ENCODE measurements at regions not wholly inside any gene's neighbourhood (a gene's known extent, or its start where the extent isn't known, plus 50 kb on each side); places are given as distances from the start of the nearest gene placed in this dataset.
"Not testable (repeated sequence)": the region's sequence is repeated elsewhere in the genome, so short reads cannot be mapped to it uniquely, and the experiment has no call there.

- no peak for DNase-seq (ENCODE audit: low read depth)
Observed at GRCh38 chr18:76634564-76634963, 139.5 kb upstream of the ZNF516 start.

GRCh38 chr18:76633588-76634269, 138.7 kb upstream of the ZNF516 start:
- DNase-seq (ENCODE audit: low read depth) = no peak

- no peak for DNase-seq (ENCODE audit: low read depth)
Observed at GRCh38 chr18:76627444-76627843, 132.4 kb upstream of the ZNF516 start.

- no peak for DNase-seq (ENCODE audit: low read depth)
Observed at GRCh38 chr18:76626991-76627390, 131.9 kb upstream of the ZNF516 start.

- DNase-seq (ENCODE audit: low read depth) = no peak
Observed at GRCh38 chr18:76622651-76623050, 127.6 kb upstream of the ZNF516 start.

- DNase-seq (ENCODE audit: low read depth) = no peak
Observed at GRCh38 chr18:76621782-76622495, 126.9 kb upstream of the ZNF516 start.

GRCh38 chr18:76621226-76621625, 126.2 kb upstream of the ZNF516 start:
- no peak for DNase-seq (ENCODE audit: low read depth)

- DNase-seq (ENCODE audit: low read depth) = peak; percentile 2
Observed at GRCh38 chr18:76620321-76621170, 125.5 kb upstream of the ZNF516 start.

GRCh38 chr18:76619621-76620315, 124.7 kb upstream of the ZNF516 start:
- no peak for DNase-seq (ENCODE audit: low read depth)

GRCh38 chr18:76619261-76619620, 124.2 kb upstream of the ZNF516 start:
- no peak for DNase-seq (ENCODE audit: low read depth)

GRCh38 chr18:76618721-76619120, 123.7 kb upstream of the ZNF516 start:
- no peak for DNase-seq (ENCODE audit: low read depth)

GRCh38 chr18:76616373-76616772, 121.3 kb upstream of the ZNF516 start:
- DNase-seq (ENCODE audit: low read depth) = no peak

- DNase-seq (ENCODE audit: low read depth) = no peak
Observed at GRCh38 chr18:76615065-76615733, 120.2 kb upstream of the ZNF516 start.

- no peak for DNase-seq (ENCODE audit: low read depth)
Observed at GRCh38 chr18:76613755-76614120, 118.7 kb upstream of the ZNF516 start.

- DNase-seq (ENCODE audit: low read depth) = no peak
Observed at GRCh38 chr18:76613053-76613754, 118.2 kb upstream of the ZNF516 start.

GRCh38 chr18:76611750-76612045, 116.7 kb upstream of the ZNF516 start:
- not testable (repeated sequence) for DNase-seq (ENCODE audit: low read depth)

GRCh38 chr18:76610933-76611749, 116.1 kb upstream of the ZNF516 start:
- no peak for DNase-seq (ENCODE audit: low read depth)

- no peak for DNase-seq (ENCODE audit: low read depth)
Observed at GRCh38 chr18:76610012-76610411, 115.0 kb upstream of the ZNF516 start.

GRCh38 chr18:76605341-76605929, 110.4 kb upstream of the ZNF516 start:
- DNase-seq (ENCODE audit: low read depth) = no peak

GRCh38 chr18:76604935-76605240, 109.8 kb upstream of the ZNF516 start:
- no peak for DNase-seq (ENCODE audit: low read depth)

All from activated gamma-delta T cell treated with anti-CD3 and anti-CD28 coated beads, Interleukin-2, amount 50 U/mL, for 16 hours (primary cell).